Type B pancreatic cell (in vitro differentiated cells): ENCODE measurements at regions not wholly inside any gene's neighbourhood (a gene's known extent, or its start where the extent isn't known, plus 50 kb on each side); places are given as distances from the start of the nearest gene placed in this dataset.

ENCODE experiments used
- DNase-seq: peaks from one replicate; pipeline ENCODE4 v3.0.0; 2021; ENCODE audit warnings: mixed read lengths; ENCODE audit not compliant: unreplicated experiment; ENCODE audit errors: extremely low spot score
- H3K27ac Mint-ChIP-seq: 2 replicates; pipeline ENCODE4 v1.8.0; 2021; ENCODE audit warnings: mild to moderate bottlenecking, mixed read lengths
- H3K27me3 Mint-ChIP-seq: 2 replicates; pipeline ENCODE4 v1.8.0; 2021; ENCODE audit warnings: mixed read lengths
- H3K36me3 Mint-ChIP-seq: 2 replicates; pipeline ENCODE4 v1.8.0; 2021; ENCODE audit warnings: mixed read lengths
- H3K4me1 Mint-ChIP-seq: one replicate; pipeline ENCODE4 v1.8.0; 2021; ENCODE audit warnings: mixed read lengths; ENCODE audit not compliant: unreplicated experiment
- H3K4me3 Mint-ChIP-seq: 2 replicates; pipeline ENCODE4 v1.8.0; 2021; ENCODE audit warnings: mild to moderate bottlenecking, mixed read lengths
- H3K9me3 Mint-ChIP-seq: 2 replicates; pipeline ENCODE4 v1.8.0; 2021; ENCODE audit warnings: mixed read lengths
- CTCF ChIP-seq: fragments of 200-600 bp; sonication (generic); conservative IDR thresholded peaks from 2 replicates; pipeline ENCODE4 v1.5.0; 2021; ENCODE audit warnings: antibody characterized with exemption, mild to moderate bottlenecking

- no peaks in the 10 kb centered on the region for H3K9me3 Mint-ChIP-seq
- H3K27ac Mint-ChIP-seq = no peak overlapping the region
- H3K36me3 Mint-ChIP-seq = no peaks in the 10 kb centered on the region
- H3K4me1 Mint-ChIP-seq = no peaks in the 10 kb centered on the region
- H3K27me3 Mint-ChIP-seq = no peaks in the 10 kb centered on the region
- H3K4me3 Mint-ChIP-seq = no peak overlapping the region
- no peak for DNase-seq
- TF ChIP-seq CTCF = no peak
Observed at GRCh38 chr21:24869862-24870261, 737.4 kb downstream of the MRPL39 start.

- TF ChIP-seq CTCF = no peak
- no peaks in the 10 kb centered on the region for H3K9me3 Mint-ChIP-seq
- H3K27me3 Mint-ChIP-seq = no peaks in the 10 kb centered on the region
- no peak overlapping the region for H3K4me3 Mint-ChIP-seq
- DNase-seq = no peak
- H3K36me3 Mint-ChIP-seq = no peaks in the 10 kb centered on the region
- H3K27ac Mint-ChIP-seq = no peak overlapping the region
- no peaks in the 10 kb centered on the region for H3K4me1 Mint-ChIP-seq
Observed at GRCh38 chr21:24868117-24868516, 739.2 kb downstream of the MRPL39 start.

- TF ChIP-seq CTCF = no peak
- DNase-seq = no peak
- Mint-ChIP-seq H3K9me3 (no peaks in the 10 kb centered on the region), H3K36me3 (no peaks in the 10 kb centered on the region), H3K4me1 (no peaks in the 10 kb centered on the region), H3K4me3 (no peak overlapping the region), H3K27me3 (no peaks in the 10 kb centered on the region), H3K27ac (no peak overlapping the region)
Observed at GRCh38 chr21:24861471-24861870, 745.8 kb downstream of the MRPL39 start.

GRCh38 chr21:24856326-24856725, 751.0 kb downstream of the MRPL39 start:
- Mint-ChIP-seq H3K27me3 (no peaks in the 10 kb centered on the region), H3K4me1 (no peaks in the 10 kb centered on the region), H3K9me3 (no peaks in the 10 kb centered on the region), H3K36me3 (no peaks in the 10 kb centered on the region), H3K4me3 (no peak overlapping the region), H3K27ac (no peak overlapping the region)
- no peak for DNase-seq
- no peak for TF ChIP-seq CTCF

- Mint-ChIP-seq H3K36me3 (no peaks in the 10 kb centered on the region), H3K4me3 (no peak overlapping the region), H3K27ac (no peak overlapping the region), H3K9me3 (peaks cover 4% of the 10 kb centered on the region), H3K4me1 (no peaks in the 10 kb centered on the region), H3K27me3 (no peaks in the 10 kb centered on the region)
- no peak for TF ChIP-seq CTCF
- DNase-seq = no peak
Observed at GRCh38 chr21:24852610-24853195, 754.6 kb downstream of the MRPL39 start.

- no peaks in the 10 kb centered on the region for H3K36me3 Mint-ChIP-seq
- no peaks in the 10 kb centered on the region for H3K27me3 Mint-ChIP-seq
- no peak for TF ChIP-seq CTCF
- H3K4me3 Mint-ChIP-seq = no peak overlapping the region
- H3K27ac Mint-ChIP-seq = no peak overlapping the region
- peaks cover 4% of the 10 kb centered on the region for H3K9me3 Mint-ChIP-seq
- H3K4me1 Mint-ChIP-seq = no peaks in the 10 kb centered on the region
- DNase-seq = no peak
Observed at GRCh38 chr21:24850121-24850520, 757.2 kb downstream of the MRPL39 start.
